22Rv1 (cell line): ENCODE measurements at regions not wholly inside any gene's neighbourhood (a gene's known extent, or its start where the extent isn't known, plus 50 kb on each side); places are given as distances from the start of the nearest gene placed in this dataset.

Source experiments
- ZFX ChIP-seq: fragments of 450-650 bp; IDR thresholded peaks from 2 replicates; pipeline ENCODE4 v1.6.1; 2017; ENCODE audit warnings: antibody characterized with exemption, borderline replicate concordance
- TF ChIP-seq, protein P1 (sequence below): fragments of 450-650 bp; IDR thresholded peaks from 2 replicates; pipeline ENCODE4 v1.5.1; 2017; ENCODE audit warnings: mild to moderate bottlenecking

DNA sequence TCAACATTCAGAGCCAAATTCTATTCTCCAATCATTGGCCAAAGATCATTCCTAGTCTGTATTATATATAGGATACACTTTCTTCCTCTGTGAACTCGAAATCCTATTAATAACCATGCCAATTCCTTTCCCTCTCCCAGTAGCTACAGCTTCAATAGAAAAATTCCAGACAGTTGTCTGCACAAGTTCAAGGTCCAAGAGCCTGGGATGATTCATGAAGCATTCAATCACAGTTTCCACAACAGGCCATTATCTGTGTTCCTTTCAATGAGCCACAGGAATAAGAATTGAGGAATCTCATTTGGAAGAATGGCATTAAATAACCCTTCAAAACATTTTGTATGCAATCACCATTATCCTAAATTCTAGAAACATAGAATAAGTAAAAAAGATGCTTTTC is 437.4 kb downstream of the RMST start:
- TF ChIP-seq, protein P1, sequence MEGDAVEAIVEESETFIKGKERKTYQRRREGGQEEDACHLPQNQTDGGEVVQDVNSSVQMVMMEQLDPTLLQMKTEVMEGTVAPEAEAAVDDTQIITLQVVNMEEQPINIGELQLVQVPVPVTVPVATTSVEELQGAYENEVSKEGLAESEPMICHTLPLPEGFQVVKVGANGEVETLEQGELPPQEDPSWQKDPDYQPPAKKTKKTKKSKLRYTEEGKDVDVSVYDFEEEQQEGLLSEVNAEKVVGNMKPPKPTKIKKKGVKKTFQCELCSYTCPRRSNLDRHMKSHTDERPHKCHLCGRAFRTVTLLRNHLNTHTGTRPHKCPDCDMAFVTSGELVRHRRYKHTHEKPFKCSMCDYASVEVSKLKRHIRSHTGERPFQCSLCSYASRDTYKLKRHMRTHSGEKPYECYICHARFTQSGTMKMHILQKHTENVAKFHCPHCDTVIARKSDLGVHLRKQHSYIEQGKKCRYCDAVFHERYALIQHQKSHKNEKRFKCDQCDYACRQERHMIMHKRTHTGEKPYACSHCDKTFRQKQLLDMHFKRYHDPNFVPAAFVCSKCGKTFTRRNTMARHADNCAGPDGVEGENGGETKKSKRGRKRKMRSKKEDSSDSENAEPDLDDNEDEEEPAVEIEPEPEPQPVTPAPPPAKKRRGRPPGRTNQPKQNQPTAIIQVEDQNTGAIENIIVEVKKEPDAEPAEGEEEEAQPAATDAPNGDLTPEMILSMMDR = no peak
- no peak for TF ChIP-seq ZFX
